ENCODE measurements at regions not wholly inside any gene's neighbourhood (a gene's known extent, or its start where the extent isn't known, plus 50 kb on each side); places are given as distances from the start of the nearest gene placed in this dataset.

DNA sequence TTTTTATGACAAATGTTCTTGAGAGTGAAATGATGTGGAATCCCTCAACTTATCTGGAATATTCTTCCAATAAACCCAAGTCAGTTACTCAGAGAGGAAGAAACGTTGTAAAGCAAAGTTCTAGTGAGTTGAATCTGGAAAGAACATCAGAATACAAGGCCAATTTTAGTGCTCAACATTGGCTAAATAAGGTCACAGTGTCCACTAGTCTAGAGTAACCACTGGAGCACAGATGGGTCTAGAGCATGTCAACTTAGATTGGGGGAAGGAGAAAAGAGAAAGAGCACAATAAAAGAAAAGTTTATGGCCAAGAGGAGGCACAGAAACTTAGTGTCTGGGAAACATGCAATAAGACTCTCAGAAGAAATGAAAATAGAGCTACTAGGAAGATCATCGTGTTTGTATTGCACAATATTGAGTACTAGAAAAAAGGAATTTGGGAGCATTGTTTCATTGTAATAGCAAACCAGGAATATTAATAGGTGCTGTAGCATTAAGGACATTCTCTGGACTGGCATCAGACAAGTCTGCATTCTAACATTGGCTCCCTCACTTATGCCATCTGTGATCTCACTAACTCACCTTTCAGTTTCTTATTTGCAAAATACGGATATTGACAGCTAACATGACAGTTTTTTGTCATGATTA, 1318.5 kb downstream of the PCDH9 start:
- H3K27ac ChIP-seq (replicated peaks in 1 of 4): peak overlapping the region in 1 of 4 donors; percentile 4
- no peak for DNase-seq (ENCODE audit: extremely low spot score)
- intact Hi-C loops (cut with DNase I): no loop called here
- TF ChIP-seq EP300 (IDR thresholded peaks at IDR 0.05) (no peak), POLR2A (IDR thresholded peaks at IDR 0.05; ENCODE audit: low read depth) (no peak), POLR2AphosphoS5 (IDR thresholded peaks at IDR 0.05) (no peak)
- TF ChIP-seq, protein P1, sequence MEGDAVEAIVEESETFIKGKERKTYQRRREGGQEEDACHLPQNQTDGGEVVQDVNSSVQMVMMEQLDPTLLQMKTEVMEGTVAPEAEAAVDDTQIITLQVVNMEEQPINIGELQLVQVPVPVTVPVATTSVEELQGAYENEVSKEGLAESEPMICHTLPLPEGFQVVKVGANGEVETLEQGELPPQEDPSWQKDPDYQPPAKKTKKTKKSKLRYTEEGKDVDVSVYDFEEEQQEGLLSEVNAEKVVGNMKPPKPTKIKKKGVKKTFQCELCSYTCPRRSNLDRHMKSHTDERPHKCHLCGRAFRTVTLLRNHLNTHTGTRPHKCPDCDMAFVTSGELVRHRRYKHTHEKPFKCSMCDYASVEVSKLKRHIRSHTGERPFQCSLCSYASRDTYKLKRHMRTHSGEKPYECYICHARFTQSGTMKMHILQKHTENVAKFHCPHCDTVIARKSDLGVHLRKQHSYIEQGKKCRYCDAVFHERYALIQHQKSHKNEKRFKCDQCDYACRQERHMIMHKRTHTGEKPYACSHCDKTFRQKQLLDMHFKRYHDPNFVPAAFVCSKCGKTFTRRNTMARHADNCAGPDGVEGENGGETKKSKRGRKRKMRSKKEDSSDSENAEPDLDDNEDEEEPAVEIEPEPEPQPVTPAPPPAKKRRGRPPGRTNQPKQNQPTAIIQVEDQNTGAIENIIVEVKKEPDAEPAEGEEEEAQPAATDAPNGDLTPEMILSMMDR (IDR thresholded peaks at IDR 0.05): no peak
- H3K36me3 ChIP-seq: no peaks in the 10 kb centered on the region
- peaks cover 0 to 7% (median 6%) of the 10 kb centered on the region in 4 donors for H3K4me1 ChIP-seq
- no peak overlapping the region for H3K4me3 ChIP-seq
- H3K27me3 ChIP-seq: no peaks in the 10 kb centered on the region
- peaks cover 0 to 5% (median 0%) of the 10 kb centered on the region in 4 donors for H3K9me3 ChIP-seq
- 74% methylated on average over 3 of the region's 3 CpGs for WGBS

DNA sequence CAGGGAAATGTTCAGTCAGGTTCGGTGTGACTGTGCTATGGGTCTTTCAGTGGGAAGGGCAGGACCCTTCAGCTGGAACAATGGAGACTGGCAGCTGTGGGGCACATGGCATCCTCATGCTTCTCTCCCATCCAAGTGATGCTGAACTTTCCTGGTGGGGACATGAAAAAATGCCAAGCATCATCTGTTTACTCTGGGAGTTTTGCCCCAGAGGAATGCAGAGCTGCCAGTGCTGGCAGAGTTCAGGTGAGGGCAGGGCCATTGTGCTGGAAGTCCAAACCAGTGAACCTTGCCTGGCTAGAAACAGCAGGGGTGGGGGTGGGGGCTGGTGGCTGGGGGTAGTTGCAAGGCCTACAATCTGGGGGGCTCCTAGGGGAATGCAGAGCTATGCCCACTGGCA, 1320.6 kb downstream of the PCDH9 start:
- no peaks in the 10 kb centered on the region for H3K27me3 ChIP-seq
- H3K27ac ChIP-seq (replicated peaks in 1 of 4): no peak overlapping the region
- DNase-seq (ENCODE audit: extremely low spot score): no peak
- peaks cover 0 to 5% (median 0%) of the 10 kb centered on the region in 4 donors for H3K9me3 ChIP-seq
- H3K4me1 ChIP-seq: peaks cover 0 to 7% (median 6%) of the 10 kb centered on the region in 4 donors
- TF ChIP-seq EP300 (IDR thresholded peaks at IDR 0.05) (no peak), POLR2AphosphoS5 (IDR thresholded peaks at IDR 0.05) (no peak), POLR2A (IDR thresholded peaks at IDR 0.05; ENCODE audit: low read depth) (no peak)
- TF ChIP-seq, protein P1 (IDR thresholded peaks at IDR 0.05): no peak
- no peaks in the 10 kb centered on the region for H3K36me3 ChIP-seq
- no peak overlapping the region for H3K4me3 ChIP-seq
- intact Hi-C loops (cut with DNase I): no loop called here
- 100% methylated on average over 1 of the region's 1 CpG for WGBS

DNA sequence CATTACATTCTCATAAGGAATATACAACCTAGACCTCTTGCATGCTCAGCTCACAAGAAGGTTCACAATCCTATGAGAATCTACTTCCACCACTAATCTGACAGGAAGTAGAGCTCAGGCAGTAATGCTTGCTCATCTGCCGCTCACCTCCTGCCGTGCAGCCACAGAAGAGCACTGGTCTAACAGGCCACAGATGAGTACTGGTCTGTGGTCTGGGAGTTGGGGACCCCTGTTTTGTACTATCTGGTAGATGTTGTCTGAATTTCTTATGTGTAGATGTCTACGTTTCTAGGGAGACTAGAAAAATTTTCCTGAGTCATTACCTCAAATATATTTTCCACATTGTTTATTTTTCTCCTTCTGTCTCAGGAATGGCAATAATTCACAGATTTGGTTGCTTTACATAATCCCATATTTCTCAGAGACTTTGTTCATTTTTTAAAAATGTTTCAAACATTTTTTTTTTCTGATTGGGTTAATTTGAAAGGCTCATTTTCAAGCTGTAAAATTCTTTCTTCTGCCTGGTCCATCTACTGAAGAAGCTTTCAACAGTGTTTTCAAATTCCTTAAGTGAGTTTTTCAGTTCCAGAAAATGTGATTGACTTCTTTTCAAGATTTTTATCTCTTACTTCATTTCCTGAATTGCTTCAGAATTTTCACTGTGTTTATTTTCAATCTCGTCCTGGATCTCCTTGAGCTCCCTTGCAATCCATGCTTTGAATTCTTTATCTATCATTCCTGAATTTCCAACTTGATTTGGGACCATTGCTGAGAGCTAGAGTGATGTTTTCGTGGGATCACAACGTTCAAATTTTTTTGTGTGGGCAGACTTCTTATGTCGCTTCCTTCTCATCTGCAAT, 1322.2 kb downstream of the PCDH9 start:
- Histone ChIP-seq H3K4me1 (peaks cover 0 to 3% (median 0%) of the 10 kb centered on the region in 4 donors), H3K4me3 (no peak overlapping the region), H3K36me3 (no peaks in the 10 kb centered on the region), H3K27ac (replicated peaks in 1 of 4) (no peak overlapping the region), H3K9me3 (peaks cover 0 to 5% (median 0%) of the 10 kb centered on the region in 4 donors), H3K27me3 (no peaks in the 10 kb centered on the region)
- TF ChIP-seq POLR2A (IDR thresholded peaks at IDR 0.05; ENCODE audit: low read depth): no peak
- TF ChIP-seq, protein P1 (IDR thresholded peaks at IDR 0.05): no peak
- TF ChIP-seq POLR2AphosphoS5 (IDR thresholded peaks at IDR 0.05): no peak
- TF ChIP-seq EP300 (IDR thresholded peaks at IDR 0.05): no peak
- 84% methylated on average over 7 of the region's 7 CpGs for WGBS
- DNase-seq (ENCODE audit: extremely low spot score): no peak
- intact Hi-C loops (cut with DNase I): no loop called here

DNA sequence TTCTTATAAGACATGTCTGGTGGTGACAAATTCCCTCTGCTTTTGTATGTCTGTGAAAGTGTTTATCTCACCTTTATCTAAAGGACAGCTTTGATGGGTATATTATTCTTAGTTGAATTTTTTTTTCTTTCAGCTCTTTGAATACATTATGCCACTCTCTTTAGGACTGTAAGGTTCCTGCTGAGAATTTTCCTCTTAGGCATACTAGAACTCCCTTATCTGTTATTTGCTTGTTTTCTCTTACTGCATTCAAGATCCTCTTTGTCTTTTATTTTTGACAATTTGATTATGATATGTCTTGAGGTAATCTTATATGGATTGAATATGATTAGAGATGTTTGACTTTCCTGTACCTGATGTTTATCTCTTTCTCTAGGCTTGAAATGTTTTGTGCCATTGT, 1328.4 kb downstream of the PCDH9 start:
- H3K27me3 ChIP-seq: no peaks in the 10 kb centered on the region
- TF ChIP-seq, protein P1 (IDR thresholded peaks at IDR 0.05): no peak
- TF ChIP-seq EP300 (IDR thresholded peaks at IDR 0.05) (no peak), POLR2A (IDR thresholded peaks at IDR 0.05; ENCODE audit: low read depth) (no peak), POLR2AphosphoS5 (IDR thresholded peaks at IDR 0.05) (no peak)
- no peak overlapping the region for H3K27ac ChIP-seq (replicated peaks in 1 of 4)
- H3K36me3 ChIP-seq: no peaks in the 10 kb centered on the region
- no peaks in the 10 kb centered on the region for H3K4me1 ChIP-seq
- no peak overlapping the region for H3K4me3 ChIP-seq
- intact Hi-C loops (cut with DNase I): no loop called here
- no peak for DNase-seq (ENCODE audit: extremely low spot score)
- H3K9me3 ChIP-seq: no peaks in the 10 kb centered on the region

Data from esophagus muscularis mucosa (tissue), 4 donors.